HG02885 (cell line): ENCODE measurements at regions not wholly inside any gene's neighbourhood (a gene's known extent, or its start where the extent isn't known, plus 50 kb on each side); places are given as distances from the start of the nearest gene placed in this dataset.

ENCODE experiments used
- ATAC-seq: cut with Tn5 transposase; IDR thresholded peaks from one replicate; pipeline ENCODE4 v1.9.1; 2021; ENCODE audit warnings: mild to moderate bottlenecking; ENCODE audit not compliant: unreplicated experiment, poor library complexity

DNA sequence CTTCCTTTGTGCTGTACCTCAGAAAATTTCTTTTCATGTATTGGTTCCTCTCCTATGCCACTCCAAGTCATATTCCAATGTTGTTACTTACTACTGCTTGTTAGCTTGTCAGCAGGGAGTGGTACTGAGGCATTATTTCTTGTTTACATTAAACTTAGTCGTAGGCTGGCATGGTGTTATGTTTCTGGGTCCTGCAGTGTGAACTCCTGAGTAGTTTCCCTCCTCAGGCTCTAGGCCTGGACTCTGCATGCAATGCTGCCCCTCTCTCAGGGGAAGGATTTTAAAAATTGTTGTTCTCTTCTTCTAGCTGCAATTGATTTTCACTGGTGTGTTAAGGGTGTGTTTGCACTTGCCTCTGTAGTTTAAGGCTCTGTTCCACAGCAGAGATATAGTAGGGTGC, 671.6 kb downstream of the PLCL1 start:
- no peak for ATAC-seq

DNA sequence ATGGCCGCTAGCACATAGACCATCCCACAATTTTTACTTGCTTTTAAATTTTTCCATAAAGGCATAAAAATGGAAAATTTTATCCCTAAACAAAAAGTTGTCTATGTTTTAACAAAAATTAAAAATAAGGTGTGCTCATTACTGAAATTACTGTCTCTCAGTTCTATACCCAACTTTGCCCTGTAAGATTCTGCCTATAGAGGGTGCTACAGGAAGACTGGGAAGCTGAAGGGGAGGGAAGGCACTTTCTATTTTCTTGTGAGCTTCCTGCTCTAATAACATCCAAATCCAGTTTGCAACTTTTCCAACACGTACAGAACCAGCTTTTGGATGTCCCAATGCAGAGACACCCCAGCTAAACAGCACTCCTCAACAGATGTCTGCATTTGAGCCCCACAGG, 666.9 kb downstream of the PLCL1 start:
- ATAC-seq, result no peak

DNA sequence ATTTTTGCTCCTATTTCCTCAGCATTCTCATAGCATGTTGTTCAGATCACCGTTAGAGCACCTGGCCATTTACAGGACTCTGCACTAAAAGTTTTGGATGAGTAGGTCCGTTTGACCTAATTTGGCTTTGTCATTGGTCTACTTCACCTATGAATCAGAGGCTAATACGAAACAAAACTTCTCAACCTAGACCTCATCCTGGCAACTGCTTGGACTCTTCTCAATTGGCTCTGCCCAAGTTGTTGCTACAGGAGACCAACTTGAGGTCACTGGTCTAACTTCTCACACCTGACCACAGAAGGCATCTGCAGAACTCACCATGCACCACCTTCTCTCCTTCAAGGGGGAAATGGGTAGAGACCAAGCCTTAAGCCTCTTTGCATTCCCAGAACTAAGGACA, 663.7 kb downstream of the PLCL1 start:
- ATAC-seq, result no peak

DNA sequence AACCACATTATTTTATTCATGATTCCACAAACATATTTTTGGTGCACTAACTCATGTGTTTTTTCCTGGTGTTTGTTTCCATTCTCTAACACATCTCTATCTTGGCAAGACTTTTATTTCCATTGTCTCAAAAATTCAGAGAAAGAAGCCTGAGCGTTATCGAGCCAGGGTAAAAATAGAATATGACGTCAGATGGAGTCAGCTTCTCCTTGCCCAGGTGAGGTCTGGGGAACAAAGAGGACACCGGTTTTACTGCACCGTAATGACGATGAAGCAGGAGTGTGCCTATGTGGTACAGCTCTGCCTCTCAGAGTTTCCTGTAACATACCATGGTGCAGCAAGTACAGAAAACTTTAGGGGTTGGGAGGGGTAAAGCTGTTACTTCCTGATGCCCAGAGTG, 661.6 kb downstream of the PLCL1 start:
- ATAC-seq, result no peak

DNA sequence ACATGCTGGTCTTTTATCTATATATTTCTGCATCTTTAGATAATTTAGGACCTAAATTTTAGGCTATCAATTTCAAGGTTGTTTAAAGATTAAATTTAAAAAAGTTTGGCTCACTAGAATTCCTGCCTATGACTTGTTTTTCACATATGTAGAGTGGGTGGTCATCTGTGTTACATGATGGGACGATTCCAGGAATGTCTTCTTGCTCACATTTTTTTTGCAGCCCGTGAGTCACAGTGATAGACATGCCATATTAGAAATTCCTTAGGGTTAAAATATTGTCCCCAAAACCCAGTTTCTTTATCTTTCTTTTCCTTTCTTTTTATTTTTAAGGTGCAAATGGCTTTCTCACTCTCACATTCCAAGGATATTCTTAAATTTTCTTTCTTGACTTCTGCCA, 652.0 kb downstream of the PLCL1 start:
- ATAC-seq, result no peak

DNA sequence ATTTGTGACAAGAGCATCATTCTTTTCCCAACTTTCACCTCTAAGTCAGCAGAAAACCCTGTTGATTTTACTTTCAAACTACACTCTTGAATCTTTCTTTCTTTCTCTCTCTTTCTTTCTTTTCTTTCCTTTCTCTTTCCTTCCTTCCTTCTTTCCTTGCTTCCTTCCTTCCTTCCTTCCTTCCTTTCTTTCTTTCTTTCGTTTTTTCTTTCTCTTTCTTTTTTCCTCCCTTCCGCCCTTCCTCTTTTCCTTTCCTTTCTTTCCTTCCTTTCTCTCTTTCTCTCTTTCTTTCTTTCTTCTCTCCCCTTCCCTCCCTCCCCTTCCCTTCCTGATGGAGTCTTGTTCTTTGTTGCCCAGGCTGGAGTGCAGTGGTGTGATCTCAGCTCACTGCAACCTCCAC, 649.5 kb downstream of the PLCL1 start:
- ATAC-seq, result no peak

DNA sequence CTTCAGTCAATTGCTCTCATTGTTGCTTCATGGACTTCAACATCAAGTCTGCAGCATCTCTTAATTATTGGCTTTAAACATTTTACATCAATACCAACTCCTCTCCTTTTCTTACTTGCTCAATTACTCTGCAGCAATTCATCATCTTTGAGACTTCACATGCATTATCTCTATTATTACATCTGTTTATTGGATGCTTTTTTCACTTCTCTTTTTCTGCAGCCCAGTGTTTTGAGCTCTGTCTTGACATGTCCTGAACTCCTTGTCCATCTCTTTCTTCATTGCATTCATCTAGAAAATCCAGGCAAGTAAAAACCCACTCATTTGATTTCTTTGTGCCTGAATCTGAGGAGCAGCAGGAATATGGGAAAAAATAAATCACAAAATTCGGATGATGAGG, 647.9 kb downstream of the PLCL1 start:
- peak; percentile 64 for ATAC-seq

DNA sequence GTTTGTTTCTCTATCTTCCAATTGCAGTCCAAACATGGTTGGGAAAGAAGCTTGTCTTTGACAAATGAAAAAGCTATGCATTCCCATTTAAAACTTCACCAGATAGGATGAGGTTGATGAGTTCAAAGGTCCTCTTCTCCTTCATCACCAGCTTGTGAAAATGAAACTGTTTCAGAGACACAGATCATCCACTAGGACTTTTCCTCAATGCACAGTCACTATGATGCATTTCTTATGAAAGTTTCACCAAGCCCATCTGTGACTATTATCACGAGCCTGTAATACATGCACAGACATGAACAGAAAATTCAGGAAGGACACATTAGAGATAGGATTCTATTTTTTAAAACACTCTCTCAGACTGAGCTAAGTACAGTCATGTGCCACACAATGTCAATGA, 644.4 kb downstream of the PLCL1 start:
- ATAC-seq, result no peak

DNA sequence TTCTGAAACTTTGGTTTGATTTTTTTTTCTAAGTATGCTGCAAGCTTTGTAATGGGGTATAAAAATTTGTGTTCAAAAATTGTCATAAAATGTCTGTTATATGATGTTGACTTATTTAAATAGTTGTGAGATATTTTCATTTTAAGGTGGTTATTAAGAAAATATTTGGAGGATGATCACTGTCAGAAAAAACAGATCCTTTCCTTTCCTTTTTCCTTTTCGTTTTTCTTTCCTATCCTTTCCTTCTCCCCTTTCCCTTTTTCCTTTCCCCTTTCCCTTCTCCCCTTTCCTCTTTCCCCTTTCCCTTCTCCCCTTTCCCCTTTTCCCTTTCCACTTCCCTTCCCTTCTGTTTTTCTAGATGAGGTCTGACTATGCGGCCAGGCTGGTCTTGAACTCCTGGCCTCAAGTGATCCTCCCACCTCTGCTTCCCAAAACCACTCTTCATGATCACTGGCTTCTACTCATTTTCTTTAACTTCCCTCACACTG, 640.5 kb downstream of the PLCL1 start:
- no peak for ATAC-seq

DNA sequence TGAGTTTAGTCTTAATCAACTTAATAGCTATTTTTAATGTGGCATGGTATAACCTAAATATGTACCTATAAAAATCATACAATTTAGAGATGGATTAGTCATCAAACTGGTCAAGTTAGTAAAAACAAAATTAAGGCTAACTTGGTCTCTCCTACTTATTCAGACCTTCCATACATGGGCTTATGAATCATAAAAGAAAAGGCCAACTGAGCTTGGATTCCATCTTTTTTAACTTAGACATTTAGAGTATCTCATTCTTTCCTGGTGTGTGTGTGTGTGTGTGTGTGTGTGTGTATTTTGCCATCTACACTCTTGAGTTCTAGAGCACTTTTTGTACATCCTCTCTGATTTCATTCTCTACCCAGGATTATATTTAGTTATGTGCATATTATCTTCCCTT, 637.5 kb downstream of the PLCL1 start:
- ATAC-seq, result no peak

DNA sequence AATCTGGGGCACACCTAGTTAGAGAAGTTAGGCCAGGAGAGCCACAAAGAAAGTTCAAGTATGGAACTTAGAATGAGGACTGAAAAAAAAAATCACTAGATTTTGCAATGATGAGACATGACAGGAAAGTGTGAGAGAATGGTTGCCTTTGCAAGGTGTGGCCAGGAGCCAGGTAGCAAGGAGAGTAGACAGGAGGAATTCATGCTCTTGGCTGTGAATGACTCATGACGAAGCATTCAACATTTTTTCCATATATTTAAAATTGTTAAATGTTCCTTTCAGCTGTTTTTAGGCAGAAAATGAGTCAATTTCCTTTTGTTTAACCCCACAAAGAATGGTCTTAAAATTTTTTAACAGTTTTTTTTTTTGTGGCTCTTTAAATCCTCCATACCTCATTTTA, 636.9 kb downstream of the PLCL1 start:
- no peak for ATAC-seq

DNA sequence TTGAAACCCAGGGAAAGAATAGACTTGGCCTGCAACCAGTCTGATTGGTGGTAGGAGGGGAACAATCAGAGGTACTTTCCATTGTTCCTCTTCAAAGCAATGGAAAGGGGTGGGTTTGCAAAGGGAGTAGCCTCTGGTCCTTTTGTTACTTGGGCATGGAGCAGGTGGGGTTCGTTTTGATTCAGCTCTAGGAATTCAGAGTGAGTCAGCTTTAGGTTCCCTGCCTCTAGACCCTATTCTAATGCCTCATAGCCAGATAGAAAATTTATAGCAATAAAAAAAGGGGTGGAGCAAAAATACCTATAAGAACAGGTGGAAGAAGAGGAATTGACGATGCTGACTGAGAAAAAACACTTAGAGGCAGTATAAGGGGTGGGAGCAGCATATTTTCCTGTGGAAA, 636.4 kb downstream of the PLCL1 start:
- ATAC-seq, result no peak

DNA sequence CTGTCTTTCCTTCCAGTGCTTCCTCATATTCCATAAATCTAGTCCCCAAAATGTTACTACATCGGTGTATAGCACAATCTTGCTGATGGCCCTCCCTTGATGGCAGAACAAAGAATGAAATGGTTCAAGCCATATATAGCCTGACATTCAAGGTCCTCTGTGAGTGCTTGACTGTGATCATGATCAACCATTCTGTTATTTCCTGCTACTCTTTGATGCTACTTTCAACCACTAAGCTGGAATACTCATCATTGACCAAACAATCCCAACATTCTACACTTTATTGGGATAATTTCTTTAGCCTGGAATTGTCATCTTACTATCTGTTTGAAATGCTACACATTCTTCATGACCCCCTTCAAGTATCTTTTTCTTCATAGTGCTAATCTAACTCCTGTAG, 633.9 kb downstream of the PLCL1 start:
- no peak for ATAC-seq

DNA sequence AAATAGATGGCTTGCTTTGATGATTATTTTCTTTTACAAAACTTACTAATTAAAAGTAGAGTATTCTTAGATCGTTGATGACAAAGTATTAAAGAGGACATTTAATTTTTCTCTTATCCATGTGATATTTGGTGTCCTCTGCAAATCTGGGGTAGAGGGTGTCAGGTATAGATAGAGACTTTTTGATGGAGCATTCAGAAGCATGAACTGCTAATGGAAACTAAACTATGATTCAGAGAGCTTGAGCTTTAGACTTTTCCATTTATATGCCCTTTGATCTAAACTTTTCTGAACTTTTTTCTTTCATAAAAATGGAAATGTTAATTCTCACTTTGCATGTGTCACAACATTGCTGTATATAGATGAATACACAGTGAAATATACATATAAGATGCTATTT, 619.7 kb downstream of the PLCL1 start:
- ATAC-seq, result no peak

DNA sequence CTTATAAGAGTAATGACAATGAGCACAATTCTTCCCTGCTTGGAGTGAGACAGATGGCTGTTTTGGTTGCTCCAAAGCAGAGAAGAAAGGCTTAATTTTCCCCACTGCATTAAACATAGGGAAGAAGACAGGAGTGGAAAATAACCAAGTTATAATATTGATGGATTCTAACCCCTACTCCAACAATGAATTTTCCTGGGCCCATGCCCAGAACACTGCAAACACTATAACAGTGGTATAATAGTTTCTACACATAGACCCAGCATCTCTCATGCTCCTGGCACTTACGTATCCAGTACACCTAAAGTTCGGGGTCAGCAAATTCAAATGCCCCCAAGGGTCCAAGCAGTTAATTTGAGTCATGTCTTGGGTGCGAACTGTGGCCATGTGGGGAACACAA, 613.4 kb downstream of the PLCL1 start:
- ATAC-seq, result no peak

DNA sequence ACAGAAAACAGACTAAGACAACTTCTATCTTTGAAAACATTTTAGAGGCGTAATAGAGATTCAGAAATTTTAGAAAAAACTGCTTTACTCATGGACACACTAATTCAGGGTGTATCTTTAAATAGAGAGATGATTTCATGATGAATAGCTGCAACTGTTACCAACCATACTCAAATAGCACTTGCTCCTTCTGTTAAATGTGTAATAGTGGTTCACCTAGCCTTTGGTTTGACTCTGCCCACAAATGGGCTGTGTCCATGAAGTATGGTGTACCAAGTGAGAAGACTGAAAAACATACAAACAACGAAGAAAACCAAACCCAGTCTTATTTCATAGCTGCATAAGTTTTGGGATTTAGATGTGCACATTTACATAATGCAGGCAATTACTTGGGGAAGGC, 610.6 kb downstream of the PLCL1 start:
- ATAC-seq, result no peak

DNA sequence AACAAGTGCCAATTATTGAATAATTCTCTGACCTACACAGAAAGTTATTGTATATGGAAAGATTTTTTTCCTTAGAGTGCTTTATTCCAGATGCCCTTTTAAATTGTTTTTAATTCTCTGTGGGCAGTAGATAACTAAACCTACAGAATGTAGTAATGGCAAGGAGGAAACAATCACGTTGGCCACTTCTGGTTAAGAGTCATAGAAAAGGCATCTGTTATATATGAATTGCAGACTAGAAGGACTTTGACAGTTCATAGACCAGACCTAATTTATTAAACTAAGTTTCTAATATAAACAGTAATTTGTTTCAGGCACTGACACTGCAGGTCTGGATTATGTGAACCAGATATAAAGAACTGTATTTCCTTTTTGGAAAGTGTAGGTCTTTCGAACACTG, 607.5 kb downstream of the PLCL1 start:
- no peak for ATAC-seq

DNA sequence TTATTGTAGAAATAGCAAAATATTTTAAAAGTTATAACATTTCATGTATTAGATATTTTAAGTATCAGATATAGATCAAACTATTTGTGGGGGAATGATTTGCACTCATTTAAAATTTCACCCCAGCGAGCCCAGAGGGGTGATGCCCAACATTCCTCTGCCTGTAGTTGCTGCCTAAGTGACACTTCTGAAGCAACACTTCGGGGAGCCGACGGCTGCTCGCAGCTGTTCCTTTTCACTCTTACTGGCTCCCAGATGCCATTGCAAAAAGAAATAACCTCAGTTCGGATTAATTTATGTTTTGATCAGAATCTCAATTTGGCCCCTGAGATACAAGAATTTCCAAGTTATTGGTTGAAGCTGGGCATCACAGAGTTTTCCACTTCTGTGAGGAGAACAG, 603.8 kb downstream of the PLCL1 start:
- ATAC-seq, result no peak

DNA sequence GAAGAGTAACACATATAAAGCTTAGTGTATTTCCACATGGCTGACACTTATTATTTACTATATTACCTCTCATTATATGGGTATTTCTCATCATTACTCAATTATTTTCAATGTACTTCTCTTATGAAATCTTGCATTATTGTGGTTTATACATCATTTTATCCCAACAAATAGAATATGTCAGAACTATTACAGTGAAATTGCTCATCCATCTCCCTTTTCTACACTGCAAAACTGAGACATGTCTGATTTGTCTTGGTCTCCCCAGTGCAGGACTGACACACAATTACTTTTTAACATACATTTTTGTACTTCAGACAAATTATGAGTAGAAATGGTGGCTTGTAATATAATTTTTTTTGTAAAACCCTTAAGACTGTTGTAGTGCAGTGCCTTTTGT, 600.9 kb downstream of the PLCL1 start:
- ATAC-seq, result no peak

DNA sequence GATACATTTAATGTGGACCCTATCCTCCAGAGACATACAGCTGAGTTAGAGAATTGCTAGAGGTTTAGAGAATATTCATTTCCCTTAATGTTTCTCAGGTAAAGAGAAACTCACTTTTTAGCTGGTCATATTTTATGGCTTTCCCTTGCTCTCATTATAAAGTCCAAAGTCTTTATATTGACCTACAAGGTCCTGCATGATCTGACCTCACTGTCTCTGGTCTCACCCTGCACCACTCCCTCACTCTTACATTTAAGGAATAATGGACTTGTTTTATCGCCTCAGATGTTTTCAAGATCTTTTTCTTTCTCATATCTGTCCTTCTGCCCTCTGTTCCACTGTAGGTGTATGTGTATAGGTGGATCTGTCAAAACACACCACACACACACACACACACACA, 597.3 kb downstream of the PLCL1 start:
- no peak for ATAC-seq

DNA sequence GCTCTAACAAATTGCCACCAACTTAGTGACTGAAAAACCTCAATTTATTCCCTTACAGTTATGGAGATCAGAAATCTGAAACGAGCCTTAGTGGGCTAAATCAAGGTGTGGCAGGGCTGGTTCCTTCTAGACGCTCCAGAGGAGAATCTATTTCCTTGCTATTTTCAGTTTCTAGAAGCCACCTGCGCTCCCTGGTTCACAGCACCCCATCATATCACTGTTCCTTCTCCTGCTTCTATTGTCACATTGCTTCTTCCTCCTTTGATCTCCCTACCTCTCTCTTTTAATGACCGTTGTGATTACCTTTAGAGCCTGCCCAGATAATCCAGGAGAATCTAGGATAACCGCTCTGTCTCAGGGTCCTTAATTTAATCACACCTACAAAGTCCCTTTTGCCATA, 596.6 kb downstream of the PLCL1 start:
- ATAC-seq, result no peak

DNA sequence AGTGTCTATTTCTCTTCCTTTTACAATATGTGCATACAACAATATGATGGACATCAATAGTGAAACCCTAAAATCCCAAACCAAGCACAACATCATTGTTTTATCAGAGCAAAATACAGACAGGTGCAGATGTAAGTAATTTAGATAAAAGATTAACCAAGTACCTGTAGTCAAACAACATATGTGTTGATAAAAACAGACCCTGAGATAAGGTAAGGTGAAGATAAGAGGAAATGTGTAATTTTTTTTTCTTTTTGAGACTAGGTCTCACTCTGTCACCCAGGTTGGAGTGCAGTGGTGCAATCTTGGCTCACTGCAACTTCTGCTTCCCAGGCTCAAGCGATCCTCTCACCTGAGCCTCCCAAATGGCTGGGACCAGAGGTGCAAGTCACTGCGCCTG, 589.8 kb downstream of the PLCL1 start:
- ATAC-seq, result no peak

DNA sequence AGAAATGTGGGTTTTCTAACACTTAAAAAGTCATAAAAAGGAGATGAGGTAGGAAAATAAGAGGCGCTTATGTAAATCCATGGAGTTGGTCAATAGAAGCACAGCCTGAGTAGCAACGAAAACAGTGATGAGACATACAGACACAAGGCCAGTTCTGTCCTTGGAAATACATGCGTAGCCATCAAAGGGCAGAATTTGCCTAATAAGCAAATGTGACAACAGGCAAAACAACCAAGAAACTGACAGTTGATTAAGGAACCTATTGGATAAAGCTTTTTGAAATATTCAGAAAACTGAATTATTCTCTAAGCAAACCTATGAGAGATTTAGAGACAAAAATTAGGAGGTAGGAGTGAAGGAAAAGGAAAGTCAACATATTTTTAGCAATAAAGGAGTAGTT, 586.3 kb downstream of the PLCL1 start:
- ATAC-seq, result no peak
